Loucy (cell line): ENCODE measurements at regions not wholly inside any gene's neighbourhood (a gene's known extent, or its start where the extent isn't known, plus 50 kb on each side); places are given as distances from the start of the nearest gene placed in this dataset.

Experiments used
- CTCF ChIP-seq: fragments of 200-600 bp; sonication (generic); conservative IDR thresholded peaks from 2 replicates; pipeline ENCODE4 v1.5.1; 2014; ENCODE audit warnings: mild to moderate bottlenecking, antibody characterized with exemption, low read length
- EZH2phosphoT487 ChIP-seq: fragments of 200-600 bp; IDR thresholded peaks from 2 replicates; pipeline ENCODE4 v1.6.1; 2018; ENCODE audit warnings: antibody characterized with exemption, mild to moderate bottlenecking, moderate library complexity, borderline replicate concordance

GRCh38 chr3:153079386-153079785 is 82.6 kb upstream of the RAP2B start:
- TF ChIP-seq CTCF (no peak), EZH2phosphoT487 (no peak)
